Transverse colon (tissue), 4 donors: ENCODE measurements at regions not wholly inside any gene's neighbourhood (a gene's known extent, or its start where the extent isn't known, plus 50 kb on each side); places are given as distances from the start of the nearest gene placed in this dataset.

Experiments used
- DNase-seq: peaks from one replicate; pipeline ENCODE4 v3.0.0-alpha.2; 2019
- H3K27ac ChIP-seq, 4 donors: fragments of 200-600 bp; sonication (generic); 2 replicates each; pipeline ENCODE4 v1.5.1; 2016 to 2018; ENCODE audit warnings: inconsistent platforms in 4 of 4
- H3K27me3 ChIP-seq: fragments of 200-600 bp; sonication (generic); 2 replicates; pipeline ENCODE4 v1.5.1; 2017; ENCODE audit warnings: inconsistent platforms
- H3K36me3 ChIP-seq, 4 donors: fragments of 200-600 bp; sonication (generic); 2 replicates each; pipeline ENCODE4 v1.5.1; 2017 to 2019; ENCODE audit warnings: inconsistent platforms in 4 of 4
- H3K4me1 ChIP-seq, 4 donors: fragments of 200-600 bp; sonication (generic); 2 replicates each; pipeline ENCODE4 v1.5.1; 2017 to 2020; ENCODE audit warnings: inconsistent platforms in 4 of 4
- H3K4me3 ChIP-seq, 4 donors: fragments of 200-600 bp; sonication (generic); 1 replicate in 1 of 4; 2 replicates in 3 of 4; pipeline versions ENCODE4 v1.5.1 to v1.6.1; 2017 to 2019; ENCODE audit warnings: inconsistent platforms in 4 of 4
- H3K9me3 ChIP-seq, 2 donors: fragments of 200-600 bp; sonication (generic); 2 replicates each; pipeline ENCODE4 v1.5.1; 2017 to 2019; ENCODE audit warnings: inconsistent platforms in 2 of 2
- EP300 ChIP-seq: sonication (generic); formaldehyde crosslinking; IDR thresholded peaks from one replicate; pipeline ENCODE4 v1.6.1; 2017; ENCODE audit warnings: antibody characterized with exemption, low read depth
- POLR2A ChIP-seq: fragments of 450-650 bp; IDR thresholded peaks from one replicate; pipeline ENCODE4 v1.6.1; 2016; ENCODE audit warnings: antibody characterized with exemption, mild to moderate bottlenecking, moderate library complexity
- POLR2AphosphoS5 ChIP-seq, 3 donors: sonication (generic); formaldehyde crosslinking; IDR thresholded peaks; one replicate each; pipeline ENCODE4 v1.6.1; 2016; ENCODE audit warnings: antibody characterized with exemption in 3 of 3
- WGBS, 2 donors: methylation state at CpG; one replicate each; pipeline ENCODE4 v1.1.5; 2018; ENCODE audit warnings: low coverage in 1 of 2; 5-methylcytosine and 5-hydroxymethylcytosine counted together
- in situ Hi-C, 4 donors: fragments of 200-750 bp; cut with MboI; loops; one replicate each; pipeline versions ENCODE4 v1.15.0 to v1.15.1; 2017; ENCODE audit warnings: low sequenced_read_pairs in 3 of 4, low pct_ligation_motif_present in 1 of 4, low pct_unique_long_range_greater_than_20kb in 1 of 4
- intact Hi-C: fragments of 100-400 bp; cut with DNase I; formaldehyde crosslinking; loops from one replicate; pipeline ENCODE4 v1.15.1; 2023; ENCODE audit warnings: low total_unique reads
- TF ChIP-seq, protein P1 (sequence below), 5 experiments: fragments of 200-600 bp in 3 of 5; fragments of 450-650 bp in 2 of 5; sonication (generic) in 3 of 5; IDR thresholded peaks; 1 replicate in 2 of 5; 2 replicates in 3 of 5; pipeline ENCODE4 v1.5.1; 2016 to 2017; ENCODE audit warnings: antibody characterized with exemption in 5 of 5, inconsistent platforms in 3 of 5, mild to moderate bottlenecking in 2 of 5, moderate library complexity in 1 of 5

DNA sequence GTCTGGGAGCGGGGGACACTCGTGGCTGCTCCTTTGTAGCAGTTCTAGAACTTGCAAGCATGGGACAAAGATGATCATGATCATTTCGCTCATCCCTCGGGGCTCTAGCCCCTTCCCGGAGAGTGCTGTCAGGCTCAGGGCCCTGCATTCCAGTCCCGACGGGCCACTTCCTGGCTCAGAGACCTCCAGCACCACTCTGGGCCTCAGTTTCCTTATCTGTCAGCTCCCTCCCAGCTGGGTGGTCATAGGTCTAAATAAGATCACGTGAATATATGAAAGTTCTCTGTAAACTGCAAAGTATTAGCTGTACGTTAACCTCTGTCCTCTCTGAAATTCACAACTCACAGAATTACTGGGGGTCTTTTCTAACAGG lies 52.8 kb upstream of the SLC6A11 start:
- in situ Hi-C loops, result loop anchor here in 2 of 4 donors (25.0 kb wide), 1 partner anchor 299 kb away; no protein-coding TSS in a partner anchor
- no peaks in the 10 kb centered on the region for H3K4me1 ChIP-seq
- no peak for TF ChIP-seq POLR2AphosphoS5 (IDR thresholded peaks at IDR 0.05)
- no peak for TF ChIP-seq EP300
- TF ChIP-seq, protein P1, sequence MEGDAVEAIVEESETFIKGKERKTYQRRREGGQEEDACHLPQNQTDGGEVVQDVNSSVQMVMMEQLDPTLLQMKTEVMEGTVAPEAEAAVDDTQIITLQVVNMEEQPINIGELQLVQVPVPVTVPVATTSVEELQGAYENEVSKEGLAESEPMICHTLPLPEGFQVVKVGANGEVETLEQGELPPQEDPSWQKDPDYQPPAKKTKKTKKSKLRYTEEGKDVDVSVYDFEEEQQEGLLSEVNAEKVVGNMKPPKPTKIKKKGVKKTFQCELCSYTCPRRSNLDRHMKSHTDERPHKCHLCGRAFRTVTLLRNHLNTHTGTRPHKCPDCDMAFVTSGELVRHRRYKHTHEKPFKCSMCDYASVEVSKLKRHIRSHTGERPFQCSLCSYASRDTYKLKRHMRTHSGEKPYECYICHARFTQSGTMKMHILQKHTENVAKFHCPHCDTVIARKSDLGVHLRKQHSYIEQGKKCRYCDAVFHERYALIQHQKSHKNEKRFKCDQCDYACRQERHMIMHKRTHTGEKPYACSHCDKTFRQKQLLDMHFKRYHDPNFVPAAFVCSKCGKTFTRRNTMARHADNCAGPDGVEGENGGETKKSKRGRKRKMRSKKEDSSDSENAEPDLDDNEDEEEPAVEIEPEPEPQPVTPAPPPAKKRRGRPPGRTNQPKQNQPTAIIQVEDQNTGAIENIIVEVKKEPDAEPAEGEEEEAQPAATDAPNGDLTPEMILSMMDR (IDR thresholded peaks at IDR 0.05), result no peak
- no peak for TF ChIP-seq POLR2A
- 81 to 93% methylated on average over 2 to 9 of the region's 9 CpGs for WGBS, 2 donors
- no peak for DNase-seq
- intact Hi-C loops, result no loop called here
- H3K4me3 ChIP-seq, result no peak overlapping the region
- no peaks in the 10 kb centered on the region for H3K36me3 ChIP-seq
- H3K27me3 ChIP-seq, result peaks cover 7% of the 10 kb centered on the region
- no peaks in the 10 kb centered on the region for H3K9me3 ChIP-seq
- no peak overlapping the region for H3K27ac ChIP-seq

DNA sequence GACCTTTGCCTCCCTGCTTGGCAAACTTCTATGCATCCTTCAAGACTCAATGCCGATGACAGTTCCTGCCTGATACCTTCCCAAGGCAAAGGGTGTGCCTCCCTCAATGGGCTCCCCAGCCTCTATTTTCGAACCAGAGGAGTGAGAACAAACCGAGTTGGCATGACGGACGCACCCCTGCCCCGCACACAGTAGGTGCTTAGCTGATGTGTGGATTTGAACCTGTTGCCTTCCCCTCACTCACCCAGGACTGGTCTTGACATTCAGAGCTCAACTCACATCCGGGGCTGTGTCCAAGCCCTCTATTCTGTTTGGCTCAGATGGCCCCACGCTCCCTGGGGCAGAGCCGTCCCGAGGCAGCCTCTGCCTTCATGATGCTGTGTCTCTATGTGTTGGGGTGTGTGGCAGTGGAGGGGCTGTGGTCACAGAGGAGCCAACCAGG lies 52.2 kb upstream of the SLC6A11 start:
- Histone ChIP-seq H3K27ac (no peak overlapping the region), H3K27me3 (peaks cover 7% of the 10 kb centered on the region), H3K9me3 (no peaks in the 10 kb centered on the region), H3K4me3 (no peak overlapping the region), H3K4me1 (no peaks in the 10 kb centered on the region), H3K36me3 (no peaks in the 10 kb centered on the region)
- intact Hi-C loops (no loop called here), in situ Hi-C loops (loop anchor here in 2 of 4 donors (25.0 kb wide), 1 partner anchor 298 kb away; no protein-coding TSS in a partner anchor)
- no peak for DNase-seq
- TF ChIP-seq POLR2A (no peak), EP300 (no peak), POLR2AphosphoS5 (IDR thresholded peaks at IDR 0.05) (no peak)
- TF ChIP-seq, protein P1 (IDR thresholded peaks at IDR 0.05), result no peak
- WGBS, 2 donors, result 79 to 80% methylated on average over 2 to 10 of the region's 10 CpGs

DNA sequence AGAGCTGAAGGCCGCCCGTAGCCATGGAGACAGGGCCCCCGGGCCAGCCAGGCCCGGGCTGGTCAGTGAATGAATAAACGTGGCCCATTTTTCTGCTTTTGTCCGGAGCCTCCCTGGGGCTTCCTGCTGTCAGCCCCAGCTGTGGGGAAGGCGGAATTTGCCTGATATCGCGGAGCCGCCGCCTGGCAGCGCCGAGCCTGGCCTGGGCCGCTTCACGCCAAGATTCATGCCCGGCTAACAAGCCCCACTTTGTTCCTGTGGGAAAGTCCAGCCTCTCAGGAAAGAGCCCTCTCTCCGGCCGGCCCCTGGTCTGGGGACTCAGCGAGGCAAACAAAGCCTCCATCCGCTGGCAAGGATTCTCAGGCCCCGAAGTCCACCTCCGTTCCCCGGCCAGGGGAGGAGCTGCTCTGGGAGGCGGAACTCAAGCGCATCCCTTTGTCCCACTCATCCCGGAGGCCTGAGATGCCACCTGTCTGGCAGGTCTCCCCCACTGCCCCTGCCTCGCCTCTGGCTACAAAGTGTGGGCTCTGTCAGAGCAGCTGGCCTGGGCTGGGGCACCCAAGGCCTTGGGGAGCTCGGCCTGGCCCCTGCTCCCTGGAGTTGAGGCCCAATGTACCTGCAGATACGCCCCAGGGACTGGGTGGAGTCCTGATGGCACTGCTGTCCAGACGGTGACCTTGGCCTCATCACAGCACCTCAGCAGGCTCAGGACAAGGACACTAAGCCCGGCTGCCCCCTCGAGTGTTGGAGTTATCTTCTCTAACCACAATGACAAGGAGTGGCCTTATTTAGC lies 51.6 kb upstream of the SLC6A11 start:
- WGBS, 2 donors, result 61% methylated on average over 31 of the region's 32 CpGs; no CpG with 5 or more reads in 1 of the 2 donors
- Histone ChIP-seq H3K4me3 (no peak overlapping the region), H3K36me3 (no peaks in the 10 kb centered on the region), H3K9me3 (no peaks in the 10 kb centered on the region), H3K27me3 (peaks cover 7% of the 10 kb centered on the region), H3K27ac (no peak overlapping the region), H3K4me1 (no peaks in the 10 kb centered on the region)
- TF ChIP-seq POLR2AphosphoS5 (IDR thresholded peaks at IDR 0.05) (no peak), EP300 (no peak), POLR2A (no peak)
- TF ChIP-seq, protein P1 (IDR thresholded peaks at IDR 0.05), result no peak
- no peak for DNase-seq
- in situ Hi-C loops (loop anchor here in 2 of 4 donors (25.0 kb wide), 1 partner anchor 298 kb away; no protein-coding TSS in a partner anchor), intact Hi-C loops (no loop called here)

DNA sequence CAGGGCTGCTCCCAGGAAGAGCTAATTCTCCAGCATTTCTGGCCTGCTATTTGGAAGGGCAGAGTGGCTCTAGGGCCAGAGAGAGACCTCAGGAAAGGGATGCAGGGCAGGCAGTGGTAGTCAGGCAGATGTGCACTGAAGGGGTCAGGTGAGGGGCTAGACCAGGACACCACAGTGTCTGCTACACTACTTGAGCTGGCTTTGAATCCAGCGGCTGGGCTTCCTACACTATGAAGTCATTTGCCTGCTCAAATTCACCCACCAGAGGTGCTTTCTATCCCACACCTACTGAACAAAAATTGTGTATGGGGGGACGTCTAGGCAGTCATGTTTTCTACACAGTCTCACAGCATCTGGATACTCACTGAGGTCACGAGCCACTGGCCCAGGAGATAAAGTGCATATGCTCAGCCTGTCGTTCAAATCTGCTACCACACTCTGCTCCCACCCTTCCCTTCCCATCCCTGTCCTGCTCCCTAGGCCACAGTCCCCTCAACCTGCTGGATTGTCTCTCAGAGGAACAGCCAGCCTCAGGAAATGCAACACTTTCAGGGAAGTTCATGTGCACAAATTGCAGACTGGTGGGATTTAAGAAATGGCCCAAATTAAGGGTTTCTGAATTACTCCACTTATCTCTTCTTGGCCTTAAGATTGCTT lies 49.9 kb upstream of the SLC6A11 start:
- peaks cover 2% of the 10 kb centered on the region for H3K27me3 ChIP-seq
- 62% methylated on average over 4 of the region's 4 CpGs; no CpG with 5 or more reads in 1 of the 2 donors for WGBS, 2 donors
- H3K4me3 ChIP-seq, result no peak overlapping the region
- no peaks in the 10 kb centered on the region for H3K36me3 ChIP-seq
- TF ChIP-seq POLR2AphosphoS5 (IDR thresholded peaks at IDR 0.05), result no peak
- TF ChIP-seq, protein P1 (IDR thresholded peaks at IDR 0.05), result no peak
- no peak for TF ChIP-seq EP300
- no peak for TF ChIP-seq POLR2A
- no peaks in the 10 kb centered on the region for H3K9me3 ChIP-seq
- no peak for DNase-seq
- intact Hi-C loops, result no loop called here
- in situ Hi-C loops, result loop anchor here in 2 of 4 donors (25.0 kb wide), 1 partner anchor 296 kb away; no protein-coding TSS in a partner anchor
- H3K4me1 ChIP-seq, result no peaks in the 10 kb centered on the region
- H3K27ac ChIP-seq, result no peak overlapping the region
